HG03095 (cell line): ENCODE measurements at regions not wholly inside any gene's neighbourhood (a gene's known extent, or its start where the extent isn't known, plus 50 kb on each side); places are given as distances from the start of the nearest gene placed in this dataset.
"Not testable (repeated sequence)": the region's sequence is repeated elsewhere in the genome, so short reads cannot be mapped to it uniquely, and the experiment has no call there.

ENCODE experiments used
- ATAC-seq: cut with Tn5 transposase; IDR thresholded peaks from one replicate; pipeline ENCODE4 v1.9.1; 2021; ENCODE audit warnings: moderate library complexity; ENCODE audit not compliant: unreplicated experiment

DNA sequence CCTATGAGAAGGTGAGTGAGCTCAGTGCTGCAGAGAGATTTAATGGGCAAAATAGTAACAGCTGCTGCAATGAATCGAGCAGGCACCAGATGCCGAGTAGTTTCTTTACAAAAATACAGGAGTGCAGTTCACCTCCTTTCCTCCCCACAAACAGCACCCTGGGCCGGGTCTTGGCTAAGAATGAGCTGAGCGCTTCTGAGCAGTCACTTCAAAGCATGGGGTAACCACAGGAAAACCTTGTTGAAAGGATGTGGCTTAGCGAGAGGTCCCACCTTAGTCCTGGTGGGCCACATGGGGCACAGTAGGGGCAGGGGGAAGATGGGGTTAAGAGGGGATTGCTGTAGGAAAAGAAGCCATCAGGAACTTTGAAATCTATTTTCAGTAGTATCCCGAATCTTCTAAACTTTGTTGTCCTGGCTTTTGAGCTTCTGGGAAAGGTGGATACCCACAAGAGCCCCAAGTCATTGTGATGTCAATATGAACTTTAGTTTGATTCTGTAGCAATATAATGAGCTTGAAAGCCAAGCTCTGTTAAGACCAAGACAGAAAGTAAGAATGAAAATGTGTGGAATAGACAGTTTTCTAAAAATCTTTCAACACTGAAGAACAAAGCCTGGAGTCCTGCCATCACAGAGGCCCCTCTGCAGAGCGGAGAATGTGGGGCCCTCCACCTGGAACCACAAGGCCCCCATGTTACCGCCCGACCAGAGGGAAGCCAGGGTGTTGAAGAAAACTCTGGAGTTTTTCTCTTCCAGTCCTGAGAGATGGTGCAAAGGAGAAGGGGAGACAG is 101.0 kb upstream of the ZNF236 start:
- no peak for ATAC-seq

DNA sequence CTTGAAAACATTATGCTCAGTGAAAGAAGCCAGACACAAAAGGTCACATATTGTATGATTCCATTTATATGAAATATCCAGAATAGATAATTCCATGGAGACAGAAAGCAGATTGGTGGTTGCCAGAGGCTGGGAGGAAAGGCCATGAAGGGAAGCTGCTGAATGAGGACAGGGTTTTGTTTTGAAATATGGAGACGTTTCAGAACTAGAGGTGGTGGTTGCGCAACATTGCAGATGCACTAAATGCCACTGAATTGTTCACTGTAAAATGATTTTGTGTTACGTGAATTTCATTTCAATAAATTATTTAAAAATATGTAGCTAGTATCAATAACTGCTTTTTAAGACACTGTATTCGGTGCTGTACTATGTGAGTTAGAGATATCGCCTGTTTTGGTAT is 101.7 kb upstream of the ZNF236 start:
- no peak for ATAC-seq

DNA sequence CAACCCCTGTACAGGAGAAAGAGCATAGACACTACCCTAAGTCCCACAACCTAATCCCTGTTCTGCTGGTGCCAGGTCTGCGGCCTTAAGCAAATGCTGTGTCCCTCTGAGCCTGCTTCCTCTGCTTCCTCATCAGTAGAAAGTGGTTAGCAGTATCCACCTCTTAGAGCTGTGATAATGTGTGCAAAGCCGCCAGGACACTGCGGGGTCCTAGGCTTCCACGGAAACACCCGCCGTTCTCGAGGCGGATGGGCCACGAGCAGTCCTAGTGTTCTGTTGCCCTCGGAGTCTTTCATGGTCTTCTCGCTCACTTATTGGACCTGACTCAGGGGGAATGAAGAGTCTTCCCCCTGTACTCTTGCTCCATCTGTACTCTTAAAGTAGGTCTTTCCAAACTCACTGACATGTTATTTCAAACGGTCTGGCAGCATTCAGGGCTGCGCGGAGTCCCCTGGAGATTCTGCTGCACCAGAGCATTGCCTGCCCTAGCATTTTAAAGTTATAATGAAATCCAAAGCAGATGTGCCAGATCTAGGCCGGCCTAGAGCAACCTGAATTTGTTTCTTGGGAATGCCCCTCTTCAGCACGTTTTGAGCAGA is 107.2 kb upstream of the ZNF236 start:
- no peak for ATAC-seq

DNA sequence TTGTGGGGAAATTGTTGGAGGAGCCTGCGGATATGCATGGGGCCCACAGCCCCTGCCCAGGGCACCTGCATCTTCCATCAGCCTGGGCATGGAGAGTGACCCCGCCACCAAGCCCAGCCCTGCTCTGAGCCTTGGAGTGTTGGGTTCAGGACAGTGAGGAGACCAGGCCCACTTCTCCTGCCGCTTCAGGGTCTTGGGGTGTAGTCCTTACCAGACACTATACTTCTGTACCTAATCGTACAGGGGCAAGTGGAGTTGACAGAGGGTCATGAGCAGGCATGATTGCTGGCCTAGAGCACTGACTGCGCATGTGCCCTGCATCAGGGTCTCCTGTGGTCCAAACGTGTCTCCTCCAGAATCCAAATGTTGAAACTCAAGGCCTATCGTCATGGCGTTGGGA is 108.9 kb upstream of the ZNF236 start:
- no peak for ATAC-seq

DNA sequence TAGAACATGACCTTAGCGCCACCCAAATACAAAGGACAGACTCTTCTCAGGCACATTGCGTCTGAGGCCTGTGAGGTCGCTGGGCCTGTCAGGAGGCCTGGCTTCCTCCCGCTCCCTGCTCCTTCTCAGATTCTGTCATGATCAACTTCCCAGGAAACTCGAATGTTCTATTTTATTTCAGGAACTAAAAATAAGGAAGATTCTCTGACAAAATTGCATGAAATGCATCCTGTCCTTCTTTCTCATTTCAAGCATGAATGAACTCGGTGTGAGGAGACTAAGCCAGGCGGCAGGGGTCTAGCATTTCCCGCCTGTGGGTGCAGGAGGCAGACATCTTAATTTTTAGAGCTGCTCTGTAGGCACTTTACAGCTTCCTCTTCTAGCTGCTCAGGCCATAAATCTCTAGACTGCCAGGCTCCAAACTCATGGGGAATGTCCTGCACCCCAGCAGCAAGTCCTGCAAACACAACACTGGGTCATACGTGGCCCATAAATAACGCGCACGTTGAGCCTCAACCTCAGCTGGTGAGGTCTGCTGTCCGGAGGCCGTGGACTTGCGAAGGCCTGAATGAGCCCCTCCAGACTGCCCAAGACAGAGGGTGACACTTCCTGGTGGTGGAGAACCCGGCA is 109.7 kb upstream of the ZNF236 start:
- no peak for ATAC-seq

DNA sequence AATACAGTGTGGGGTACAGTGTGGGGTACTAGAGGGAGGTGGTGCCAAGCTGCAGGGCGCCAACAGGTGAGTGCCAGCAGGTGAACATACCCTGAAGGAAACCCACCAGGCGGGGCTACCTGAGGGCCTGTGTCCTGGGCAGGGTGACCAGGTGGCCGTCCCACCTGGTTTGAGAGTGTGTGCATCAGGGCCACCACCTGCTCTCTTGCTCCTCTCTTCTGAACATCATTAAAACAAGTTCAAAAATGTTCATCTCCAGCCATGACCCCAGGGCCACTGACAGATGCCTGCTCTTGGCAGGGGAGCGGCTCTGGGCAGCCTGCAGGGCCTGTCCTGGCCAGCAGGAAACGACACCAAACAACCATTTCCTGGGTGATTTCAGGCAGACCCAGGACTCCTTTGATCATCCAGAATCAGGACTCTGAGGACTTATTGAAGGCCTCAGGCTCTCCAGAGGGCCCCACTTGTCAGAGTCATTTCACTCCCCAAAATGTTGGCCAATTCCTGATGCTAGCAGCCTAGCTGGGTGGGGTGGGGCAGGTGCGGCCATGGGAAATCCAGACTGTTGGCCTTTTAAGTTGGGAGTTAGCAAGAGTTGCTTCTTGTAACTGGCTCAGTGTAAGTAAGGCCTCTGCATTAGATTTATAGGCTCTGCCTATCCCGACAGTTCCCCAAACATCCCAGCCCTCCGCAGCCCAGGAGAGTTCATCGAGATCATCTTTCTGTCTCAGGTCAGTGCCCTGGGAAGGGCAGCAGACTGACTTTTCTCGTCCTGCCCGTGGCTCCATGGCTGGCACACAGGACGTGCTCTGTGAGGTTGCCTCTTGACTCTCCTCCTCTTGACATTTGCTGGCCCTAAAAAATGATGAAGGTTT is 111.5 kb upstream of the ZNF236 start:
- no peak for ATAC-seq

DNA sequence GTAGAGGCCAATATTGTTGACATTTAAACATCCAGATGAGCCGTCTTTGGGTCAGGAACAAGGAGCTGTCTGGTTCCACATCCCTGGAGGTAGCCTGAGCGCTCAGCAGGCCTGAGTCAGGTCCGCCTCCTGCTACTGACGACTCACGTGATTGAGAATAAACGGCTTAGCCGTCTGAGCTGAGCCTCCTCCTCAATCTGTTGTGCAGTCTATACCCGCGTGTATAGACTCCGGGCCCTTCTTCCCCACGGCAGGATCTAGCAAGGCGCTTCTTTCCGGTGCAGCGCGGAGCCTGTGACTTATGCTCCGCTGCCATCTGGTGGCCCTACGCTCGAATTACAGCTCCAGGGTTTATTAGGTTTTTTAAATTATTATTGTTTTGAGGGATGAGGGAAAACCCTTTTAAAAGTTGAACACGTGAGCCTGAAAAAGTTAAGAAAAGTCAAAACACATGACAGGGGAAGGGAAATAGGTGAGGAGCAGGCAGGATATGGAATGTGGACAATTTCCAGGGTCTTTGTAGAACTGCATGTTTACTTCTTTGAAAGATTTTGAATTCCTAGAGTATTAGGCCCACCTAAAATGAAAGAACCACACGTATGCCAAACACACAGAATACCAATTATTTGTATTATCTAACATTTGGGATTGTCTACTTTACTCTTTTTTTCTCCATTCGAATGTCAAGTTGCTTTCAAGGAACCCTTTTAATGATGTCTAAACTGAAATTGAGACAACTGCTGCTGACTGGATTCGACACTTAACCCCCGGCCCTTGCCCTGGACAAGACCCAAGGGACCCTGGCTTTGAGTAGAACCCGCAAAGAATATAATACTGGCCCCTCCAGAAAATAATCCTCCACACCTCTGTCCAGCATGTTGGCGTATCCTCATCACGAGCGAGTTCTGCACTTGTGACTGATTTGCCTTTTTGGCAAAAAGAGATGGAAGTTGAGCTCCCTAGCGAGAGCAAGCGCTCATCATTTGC is 112.4 kb upstream of the ZNF236 start:
- ATAC-seq: no peak

DNA sequence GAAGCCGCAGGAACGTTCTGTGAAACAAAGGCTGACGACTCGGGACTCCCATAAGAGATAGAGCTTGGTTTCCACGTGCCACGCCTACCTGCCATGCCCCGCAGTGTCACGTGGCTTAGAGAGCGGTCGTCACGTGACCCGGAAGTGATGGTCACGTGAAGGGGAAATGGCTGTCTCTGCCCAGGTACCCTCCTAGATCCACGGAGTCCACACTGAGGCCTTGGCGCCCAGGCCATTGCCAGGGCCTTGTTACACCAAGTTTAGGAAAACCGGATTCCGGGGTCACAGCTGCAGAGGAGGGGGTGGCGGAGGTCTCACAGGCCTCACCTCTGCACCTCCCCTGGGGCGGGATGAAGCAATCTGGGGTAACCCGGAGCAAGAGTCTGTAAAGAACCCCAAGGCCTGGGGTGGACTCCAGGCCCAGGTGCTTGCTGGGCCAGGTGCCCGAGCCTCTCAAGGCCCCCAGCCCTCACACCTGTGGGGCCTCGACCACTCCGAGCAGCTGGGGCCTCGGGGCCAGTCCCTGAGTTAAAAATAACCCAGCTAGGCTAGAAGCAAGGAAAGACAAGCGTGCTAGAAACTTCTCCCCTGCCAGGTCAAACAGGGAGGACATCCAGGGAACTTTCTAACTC is 113.5 kb upstream of the ZNF236 start:
- no peak for ATAC-seq

DNA sequence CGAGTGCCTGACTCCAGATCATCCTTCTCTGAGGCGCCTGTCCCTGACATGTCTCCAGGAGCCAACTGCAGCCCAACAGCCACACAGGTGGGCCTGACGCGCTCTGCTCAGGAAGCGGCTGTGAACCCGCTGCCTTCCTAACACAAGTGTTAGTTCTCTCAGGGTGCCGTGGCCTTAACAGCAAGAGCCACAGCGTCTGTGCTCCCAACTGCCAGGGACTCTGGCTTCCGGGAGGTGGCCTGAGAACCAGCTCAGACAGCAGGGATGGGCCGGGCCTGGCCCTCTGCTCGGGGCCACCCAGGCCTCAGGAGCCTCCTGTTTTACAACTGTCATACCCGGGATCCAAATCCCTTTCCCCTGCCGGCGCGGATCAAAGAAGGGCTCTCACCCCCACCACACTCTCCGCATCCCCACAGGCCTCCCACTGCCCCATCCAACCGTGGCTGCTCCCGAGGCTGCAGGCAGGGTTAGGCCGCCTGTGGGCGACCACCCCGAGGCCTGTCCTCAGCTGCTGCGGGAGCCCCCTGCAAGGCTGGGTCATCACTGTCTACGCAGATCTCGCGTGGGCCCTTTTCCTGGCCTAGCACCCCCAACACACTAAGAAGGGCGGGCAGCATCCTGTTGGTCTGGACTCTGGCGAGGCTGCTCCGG is 114.2 kb upstream of the ZNF236 start:
- no peak for ATAC-seq

DNA sequence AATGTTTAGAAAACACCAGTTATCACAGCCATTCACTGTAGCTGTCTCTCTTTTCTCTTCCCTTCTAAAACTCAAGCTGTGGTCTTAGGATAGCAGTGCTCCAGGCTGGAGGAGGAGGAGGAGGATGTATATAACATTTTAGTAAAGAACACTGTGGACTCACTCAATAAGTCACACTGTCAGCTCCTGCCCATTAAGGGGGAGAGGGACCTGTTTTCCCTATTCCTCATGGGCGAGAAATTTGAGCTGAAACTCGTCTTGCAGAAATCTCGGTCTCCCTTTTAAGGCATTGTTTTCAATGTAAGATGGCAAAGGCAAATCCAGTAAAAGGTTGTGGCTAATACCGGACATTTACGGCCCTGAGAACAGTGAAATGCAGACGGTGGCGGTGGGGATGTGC is 114.8 kb upstream of the ZNF236 start:
- no peak for ATAC-seq

DNA sequence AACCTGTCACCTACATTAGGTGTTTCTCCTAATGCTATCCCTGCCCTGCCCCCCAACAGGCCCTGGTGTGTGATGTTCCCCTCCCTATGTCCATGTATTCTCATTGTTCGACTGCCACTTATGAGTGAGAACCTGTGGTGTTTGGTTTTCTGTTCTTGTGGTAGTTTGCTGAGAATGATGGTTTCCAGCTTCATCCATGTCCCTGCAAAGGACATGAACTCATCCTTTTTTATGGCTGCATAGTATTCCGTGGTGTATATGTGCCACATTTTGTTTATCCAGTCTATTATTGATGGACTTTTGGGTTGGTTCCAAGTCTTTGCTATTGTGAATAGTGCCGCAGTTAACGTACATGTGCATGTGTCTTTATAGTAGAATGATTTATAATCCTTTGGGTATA is 117.8 kb upstream of the ZNF236 start:
- not testable (repeated sequence) for ATAC-seq

DNA sequence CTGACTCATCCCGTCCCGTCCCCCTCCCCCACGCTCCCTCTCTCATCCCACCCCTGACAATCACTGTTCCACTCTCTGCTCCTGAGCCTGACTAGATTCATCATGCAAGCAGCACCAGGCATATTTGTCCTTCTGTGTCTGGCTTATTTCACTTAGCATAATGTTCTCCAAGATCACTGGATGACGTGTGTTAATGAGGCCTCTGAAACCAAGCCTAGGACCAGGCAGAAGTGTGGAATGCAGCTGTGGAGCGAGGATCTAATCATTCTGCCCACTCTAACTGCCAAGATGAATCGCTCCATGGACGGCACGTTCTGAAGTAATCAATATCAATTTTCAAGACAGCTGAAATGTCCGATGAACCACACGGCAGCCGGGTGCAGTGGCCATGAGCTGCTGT is 122.4 kb upstream of the ZNF236 start:
- ATAC-seq: no peak

DNA sequence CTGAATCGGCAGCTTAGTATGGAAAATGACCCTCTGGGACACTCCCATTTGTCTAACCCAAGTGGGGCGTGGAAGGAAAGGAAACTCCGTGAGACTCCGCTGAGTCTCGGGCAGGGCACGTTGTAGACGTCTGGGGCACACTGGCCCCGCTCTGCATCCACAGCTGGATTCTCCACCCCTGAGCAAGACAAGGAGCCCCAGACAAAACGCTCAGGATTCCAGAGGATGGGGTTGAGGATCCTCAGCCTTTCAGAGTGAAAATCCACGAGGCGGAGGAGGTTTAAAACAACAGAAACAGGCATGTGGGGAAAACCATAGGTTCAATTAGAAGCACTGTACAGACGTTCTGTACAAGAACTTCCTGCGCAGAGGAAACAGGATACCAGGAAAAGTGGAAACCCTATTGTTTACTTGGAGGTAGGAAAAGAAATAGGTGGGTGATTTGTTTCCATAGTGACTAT is 124.9 kb upstream of the ZNF236 start:
- ATAC-seq: no peak

DNA sequence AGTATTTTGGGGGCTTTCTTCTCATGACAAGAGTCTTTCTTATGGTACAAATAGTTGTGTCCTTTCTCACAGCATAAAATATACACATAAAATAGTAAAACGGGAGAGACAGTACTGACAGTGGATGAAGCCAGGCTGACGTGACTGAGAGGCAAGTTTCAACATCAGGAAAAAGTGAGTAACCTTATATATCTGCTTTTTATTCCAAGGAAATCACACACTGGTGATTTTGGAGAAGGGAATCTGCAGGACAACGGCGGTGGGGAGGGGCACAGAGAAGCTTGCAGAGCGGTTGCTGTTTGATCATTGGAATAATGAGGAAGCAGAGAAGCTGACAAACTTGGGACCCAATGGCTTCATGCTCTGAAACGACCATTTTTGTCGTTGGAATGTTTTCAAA is 130.6 kb upstream of the ZNF236 start:
- no peak for ATAC-seq

DNA sequence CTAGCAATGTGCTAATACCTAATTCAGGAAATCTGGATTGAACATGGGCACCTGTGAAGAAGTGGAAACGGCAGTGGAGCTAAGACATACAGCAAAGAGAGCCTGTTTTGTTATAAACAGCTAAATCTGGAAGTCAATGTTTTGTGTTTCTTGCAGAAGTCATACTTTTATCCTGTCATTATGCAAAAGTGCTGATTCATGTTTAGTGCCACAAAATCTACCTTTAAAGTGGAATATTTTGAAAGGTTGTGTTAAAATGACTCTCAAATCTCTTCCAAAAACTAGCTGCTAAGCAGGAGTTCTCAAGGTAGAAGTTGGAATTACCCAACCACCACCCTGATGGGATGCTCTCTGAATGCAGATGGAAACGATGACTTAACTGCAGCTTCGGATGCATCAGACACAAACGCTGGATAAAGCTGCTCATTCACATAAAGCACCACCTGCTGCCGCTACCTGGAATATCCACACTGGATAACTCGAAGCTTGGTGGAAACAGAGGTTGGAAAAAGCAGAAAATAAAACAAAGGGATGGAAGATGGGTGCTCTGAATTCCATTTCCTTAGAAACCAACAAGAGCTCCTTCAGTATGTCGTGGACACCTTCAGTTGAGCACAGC is 132.6 kb upstream of the ZNF236 start:
- no peak for ATAC-seq

DNA sequence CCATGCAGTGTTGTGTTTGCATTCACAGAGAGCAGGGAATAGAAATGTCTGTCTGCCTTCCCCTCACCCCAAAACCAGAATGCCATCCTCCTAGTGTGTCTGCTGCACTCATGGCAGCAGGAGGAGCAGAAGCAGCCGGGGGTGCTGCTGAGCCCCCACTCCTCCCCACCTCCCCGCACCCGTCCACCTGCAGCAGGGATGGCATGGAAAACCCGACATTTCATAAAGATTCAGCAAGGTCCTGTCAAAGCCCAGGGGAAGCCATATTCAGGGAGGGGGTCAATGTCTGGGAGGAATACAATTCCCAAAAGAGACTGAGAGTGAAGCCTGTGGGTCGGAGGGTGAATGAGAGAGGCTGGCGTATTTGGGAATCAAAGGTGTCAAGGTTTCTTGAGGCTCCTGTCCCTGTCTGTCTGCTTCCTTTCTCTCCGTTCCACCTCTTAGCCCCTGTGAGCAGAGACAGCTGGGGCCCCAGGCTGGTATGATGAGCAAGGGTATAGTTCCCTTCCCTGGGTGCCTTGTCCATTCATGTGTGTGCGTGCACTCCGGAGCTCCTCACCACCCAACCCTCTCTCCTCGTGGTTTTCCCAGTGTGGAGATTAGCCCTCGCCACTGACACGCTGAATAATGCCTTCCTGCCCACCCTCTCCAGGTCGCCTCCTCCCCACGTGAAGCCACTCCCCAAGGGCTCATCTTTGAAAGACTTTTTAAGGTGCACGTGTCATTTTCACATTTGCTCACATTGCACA is 133.5 kb upstream of the ZNF236 start:
- ATAC-seq: no peak

DNA sequence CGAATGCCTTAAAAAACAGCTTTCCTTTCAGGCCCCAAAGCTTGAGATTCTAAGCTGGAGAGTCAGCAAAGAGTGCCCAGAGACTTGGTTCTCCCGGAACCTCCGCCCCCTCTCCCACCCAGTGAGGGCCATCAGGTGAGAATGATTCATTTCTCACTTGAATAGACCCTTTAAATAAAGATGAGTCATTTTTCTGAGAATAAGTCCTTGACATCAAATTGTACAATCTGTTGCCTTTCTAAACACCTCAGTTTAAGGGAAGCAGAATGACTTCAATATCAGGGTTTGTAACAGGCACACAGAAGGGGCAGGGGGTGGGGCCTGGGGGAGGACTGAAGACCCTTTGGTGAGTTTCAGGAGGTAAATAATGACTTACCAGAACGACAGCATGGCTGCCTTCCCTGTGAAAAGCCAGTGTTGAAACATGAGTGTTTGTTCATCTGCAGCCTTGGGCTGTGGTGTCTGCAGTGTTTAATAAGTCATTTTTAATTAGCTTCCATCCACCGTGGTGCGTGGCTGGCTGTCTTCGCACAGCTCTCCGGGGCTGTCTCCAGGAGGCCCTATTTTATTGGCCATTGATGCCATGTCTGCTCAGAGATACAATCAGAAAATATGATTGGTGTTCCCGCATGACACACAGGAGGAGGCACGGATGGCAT is 134.9 kb upstream of the ZNF236 start:
- ATAC-seq: peak; percentile 53
